HL-60 (cell line): ENCODE measurements at regions not wholly inside any gene's neighbourhood (a gene's known extent, or its start where the extent isn't known, plus 50 kb on each side); places are given as distances from the start of the nearest gene placed in this dataset.
A peak's percentile ranks its signal among the peaks of the same experiment; 100 is the strongest.

Source experiments
- POLR2AphosphoS5 ChIP-seq: IDR thresholded peaks from 2 replicates; pipeline ENCODE4 v1.6.1; 2012; ENCODE audit warnings: low read depth
- SPI1 ChIP-seq: IDR thresholded peaks from 2 replicates; pipeline ENCODE4 v1.6.1; 2012; ENCODE audit warnings: low read depth, mild to moderate bottlenecking, borderline replicate concordance
- TF ChIP-seq, protein P1 (sequence below): IDR thresholded peaks from one replicate; pipeline ENCODE4 v1.5.1; 2011; ENCODE audit warnings: low read length, control low read depth, inconsistent platforms; ENCODE audit not compliant: insufficient read depth

GRCh38 chr4:16443504-16444088 is 217.3 kb upstream of the TAPT1 start:
- TF ChIP-seq, protein P1, sequence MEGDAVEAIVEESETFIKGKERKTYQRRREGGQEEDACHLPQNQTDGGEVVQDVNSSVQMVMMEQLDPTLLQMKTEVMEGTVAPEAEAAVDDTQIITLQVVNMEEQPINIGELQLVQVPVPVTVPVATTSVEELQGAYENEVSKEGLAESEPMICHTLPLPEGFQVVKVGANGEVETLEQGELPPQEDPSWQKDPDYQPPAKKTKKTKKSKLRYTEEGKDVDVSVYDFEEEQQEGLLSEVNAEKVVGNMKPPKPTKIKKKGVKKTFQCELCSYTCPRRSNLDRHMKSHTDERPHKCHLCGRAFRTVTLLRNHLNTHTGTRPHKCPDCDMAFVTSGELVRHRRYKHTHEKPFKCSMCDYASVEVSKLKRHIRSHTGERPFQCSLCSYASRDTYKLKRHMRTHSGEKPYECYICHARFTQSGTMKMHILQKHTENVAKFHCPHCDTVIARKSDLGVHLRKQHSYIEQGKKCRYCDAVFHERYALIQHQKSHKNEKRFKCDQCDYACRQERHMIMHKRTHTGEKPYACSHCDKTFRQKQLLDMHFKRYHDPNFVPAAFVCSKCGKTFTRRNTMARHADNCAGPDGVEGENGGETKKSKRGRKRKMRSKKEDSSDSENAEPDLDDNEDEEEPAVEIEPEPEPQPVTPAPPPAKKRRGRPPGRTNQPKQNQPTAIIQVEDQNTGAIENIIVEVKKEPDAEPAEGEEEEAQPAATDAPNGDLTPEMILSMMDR = peak; percentile 46
- TF ChIP-seq SPI1 (no peak), POLR2AphosphoS5 (no peak)
